IMR-90 (cell line): ENCODE measurements at regions not wholly inside any gene's neighbourhood (a gene's known extent, or its start where the extent isn't known, plus 50 kb on each side); places are given as distances from the start of the nearest gene placed in this dataset.

Experiments
- ATAC-seq: fragments of 200-7000 bp; cut with Tn5 transposase; 2 replicates; pipeline ENCODE4 v1.9.1; 2020; ENCODE audit warnings: low read depth, mild to moderate bottlenecking, moderate library complexity
- BruUV-seq: library from RNA; stranded (reverse); fragments of 400-500 nt; replicated peaks from 2 replicates; lab custom pipeline; 2021; lab: Mats Ljungman, UMichigan
- CTCF ChIA-PET: fragments of 300-600 bp; formaldehyde crosslinking; extraction: SDS; loops from one replicate; lab custom pipeline; 2021; ENCODE audit warnings: antibody characterized with exemption; lab: Yijun Ruan, JAX
- POLR2A ChIA-PET: fragments of 300-600 bp; sonication (Branson Sonifier 250); formaldehyde crosslinking; loops from one replicate; lab custom pipeline; 2022; ENCODE audit warnings: antibody characterized with exemption; ENCODE audit not compliant: unreplicated experiment; lab: Charles Lee
- DNase-seq: peaks from one replicate; pipeline ENCODE4 v3.0.0; 2013
- H2AFZ ChIP-seq: replicated peaks from 2 replicates; pipeline ENCODE3; 2013; ENCODE audit warnings: low read length, mild to moderate bottlenecking; ENCODE audit not compliant: poor library complexity
- H2AK5ac ChIP-seq: 2 replicates; pipeline ENCODE4 v1.6.1; 2013; ENCODE audit warnings: low read depth, low read length, inconsistent platforms
- H2AK9ac ChIP-seq: replicated peaks from 2 replicates; pipeline ENCODE3; 2013; ENCODE audit warnings: mild to moderate bottlenecking, low read depth, low read length, moderate library complexity; ENCODE audit not compliant: poor library complexity
- H2BK120ac ChIP-seq: 2 replicates; pipeline ENCODE4 v1.6.1; 2013; ENCODE audit warnings: low read depth, low read length, inconsistent platforms
- H2BK15ac ChIP-seq: 3 replicates; pipeline ENCODE4 v1.6.1; 2013; ENCODE audit warnings: low read depth, low read length, inconsistent platforms
- H2BK20ac ChIP-seq: 2 replicates; pipeline ENCODE4 v1.6.1; 2013; ENCODE audit warnings: low read depth, mild to moderate bottlenecking, inconsistent platforms, low read length, moderate library complexity
- H2BK5ac ChIP-seq: 2 replicates; pipeline ENCODE4 v1.6.1; 2013; ENCODE audit warnings: mild to moderate bottlenecking, low read depth, low read length, inconsistent platforms; ENCODE audit not compliant: poor library complexity, severe bottlenecking
- H3K14ac ChIP-seq: replicated peaks from 2 replicates; pipeline ENCODE4 v1.6.1; 2013; ENCODE audit warnings: low read depth, low read length, inconsistent platforms
- H3K18ac ChIP-seq: 2 replicates; pipeline ENCODE4 v1.6.1; 2013; ENCODE audit warnings: low read depth, low read length, control low read depth
- H3K23ac ChIP-seq: 2 replicates; pipeline ENCODE4 v1.6.1; 2013; ENCODE audit warnings: low read depth, low read length, inconsistent platforms
- H3K27ac ChIP-seq: 2 replicates; pipeline ENCODE4 v1.5.1; 2013; ENCODE audit warnings: mild to moderate bottlenecking, control low read depth, low read length; ENCODE audit not compliant: insufficient read depth
- H3K27me3 ChIP-seq: 2 replicates; pipeline ENCODE4 v1.6.1; 2013; ENCODE audit warnings: low read length; ENCODE audit not compliant: control insufficient read depth, insufficient read depth
- H3K36me3 ChIP-seq: 2 replicates; pipeline ENCODE4 v1.6.1; 2013; ENCODE audit warnings: low read length, mixed read lengths; ENCODE audit not compliant: control insufficient read depth, insufficient read depth
- H3K4ac ChIP-seq: 2 replicates; pipeline ENCODE4 v1.6.1; 2013; ENCODE audit warnings: low read depth, low read length, inconsistent platforms
- H3K4me1 ChIP-seq: 2 replicates; pipeline ENCODE4 v1.6.1; 2013; ENCODE audit warnings: low read length, mixed read lengths; ENCODE audit not compliant: control insufficient read depth, insufficient read depth
- H3K4me2 ChIP-seq: 2 replicates; pipeline ENCODE4 v1.6.1; 2013; ENCODE audit warnings: low read depth, mild to moderate bottlenecking, control low read depth, low read length, moderate library complexity
- H3K4me3 ChIP-seq: 2 replicates; pipeline ENCODE4 v1.5.1; 2013; ENCODE audit warnings: low read depth, mild to moderate bottlenecking, control low read depth, low read length, moderate library complexity; ENCODE audit not compliant: insufficient read depth
- H3K56ac ChIP-seq: 2 replicates; pipeline ENCODE4 v1.6.1; 2013; ENCODE audit warnings: low read length, inconsistent platforms; ENCODE audit not compliant: insufficient read depth; ENCODE audit errors: extremely low read depth
- H3K79me1 ChIP-seq, 2 experiments: 2 replicates each; pipeline ENCODE4 v1.6.1; 2013; ENCODE audit warnings: low read length in 2 of 2, inconsistent platforms in 1 of 2, low read depth in 1 of 2
- H3K9ac ChIP-seq: 2 replicates; pipeline ENCODE4 v1.6.1; 2013; ENCODE audit warnings: low read depth, low read length, control low read depth
- H3K9me1 ChIP-seq: 2 replicates; pipeline ENCODE4 v1.6.1; 2013; ENCODE audit warnings: low read length, inconsistent platforms; ENCODE audit not compliant: insufficient read depth
- H3K9me3 ChIP-seq: 2 replicates; pipeline ENCODE4 v1.6.1; 2013; ENCODE audit warnings: low read length; ENCODE audit not compliant: control insufficient read depth, insufficient read depth
- H4K20me1 ChIP-seq: 2 replicates; pipeline ENCODE4 v1.6.1; 2013; ENCODE audit warnings: low read length, inconsistent platforms; ENCODE audit not compliant: insufficient read depth
- H4K5ac ChIP-seq: 2 replicates; pipeline ENCODE4 v1.6.1; 2013; ENCODE audit warnings: mild to moderate bottlenecking, low read depth, low read length, control low read depth
- H4K8ac ChIP-seq, 2 experiments: 2 replicates each; pipeline ENCODE4 v1.6.1; 2013; ENCODE audit warnings: low read depth in 2 of 2, low read length in 2 of 2, control low read depth in 1 of 2, inconsistent platforms in 1 of 2
- H4K91ac ChIP-seq: 2 replicates; pipeline ENCODE4 v1.6.1; 2013; ENCODE audit warnings: low read depth, low read length, inconsistent platforms; ENCODE audit not compliant: insufficient read depth
- CHD1 ChIP-seq: IDR thresholded peaks from 2 replicates; pipeline ENCODE4 v1.6.1; 2012; ENCODE audit warnings: low read depth, low read length, improper control_type of control experiment
- CTCF ChIP-seq: conservative IDR thresholded peaks from 2 replicates; pipeline ENCODE4 v1.5.1; 2012; ENCODE audit warnings: mild to moderate bottlenecking, low read depth, low read length, improper control_type of control experiment
- ELK1 ChIP-seq: fragments of 150-350 bp; IDR thresholded peaks from 2 replicates; pipeline ENCODE4 v1.6.1; 2016; ENCODE audit warnings: low read depth, mild to moderate bottlenecking, low read length, moderate library complexity, borderline replicate concordance
- FOS ChIP-seq: fragments of 150-350 bp; IDR thresholded peaks from 2 replicates; pipeline ENCODE4 v1.6.1; 2016; ENCODE audit warnings: low read depth, low read length
- MXI1 ChIP-seq: IDR thresholded peaks from 2 replicates; pipeline ENCODE4 v1.6.1; 2012; ENCODE audit warnings: low read depth, mild to moderate bottlenecking, low read length, moderate library complexity, borderline replicate concordance
- POLR2A ChIP-seq: IDR thresholded peaks from 2 replicates; pipeline ENCODE4 v1.6.1; 2012; ENCODE audit warnings: mild to moderate bottlenecking, low read depth, low read length
- RCOR1 ChIP-seq: IDR thresholded peaks from 2 replicates; pipeline ENCODE4 v1.6.1; 2012; ENCODE audit warnings: mild to moderate bottlenecking, low read length, improper control_type of control experiment; ENCODE audit not compliant: insufficient replicate concordance
- RFX5 ChIP-seq: IDR thresholded peaks from 2 replicates; pipeline ENCODE4 v1.8.0; 2012; ENCODE audit warnings: low read depth, mild to moderate bottlenecking, low read length, moderate library complexity
- USF2 ChIP-seq: fragments of 150-350 bp; IDR thresholded peaks from 2 replicates; pipeline ENCODE4 v1.6.1; 2017; ENCODE audit warnings: mild to moderate bottlenecking, antibody characterized with exemption, low read length, low read depth
- WGBS, 2 experiments: methylation state at CpG; one replicate each; pipeline versions ENCODE4 v1.1.5 to v1.1.7; 2013; ENCODE audit warnings: missing lambda C conversion rate in 2 of 2; ENCODE audit not compliant: insufficient read length in 1 of 2; ENCODE audit errors: extremely low coverage in 2 of 2; 5-methylcytosine and 5-hydroxymethylcytosine counted together
- dilution Hi-C: fragments of 300-500 bp; cut with HindIII; formaldehyde crosslinking; loops from one replicate; pipeline ENCODE4 v1.14.3; 2018; ENCODE audit warnings: low sequenced_read_pairs; ENCODE audit not compliant: unreplicated experiment
- in situ Hi-C: fragments of 300-500 bp; cut with MboI; formaldehyde crosslinking; loops from 3 replicates; pipeline ENCODE4 v1.14.3; 2019; ENCODE audit warnings: low sequenced_read_pairs, inconsistent platforms, mixed read lengths
- intact Hi-C: fragments of 100-400 bp; cut with micrococcal nuclease; formaldehyde crosslinking; loops from 2 replicates; pipeline ENCODE4 v1.10.0; 2022

GRCh38 chr3:116806351-116806750 is 96.8 kb downstream of the TUSC7 start:
- Histone ChIP-seq H3K9me1 (no peaks in the 10 kb centered on the region), H3K9ac (no peak overlapping the region), H3K79me1 (no peaks in the 10 kb centered on the region), H3K4ac (no peak overlapping the region), H3K4me2 (no peak overlapping the region), H3K56ac (no peak overlapping the region), H3K4me3 (no peak overlapping the region), H3K36me3 (no peaks in the 10 kb centered on the region), H2BK20ac (no peak overlapping the region), H3K4me1 (no peaks in the 10 kb centered on the region), H2AFZ (no peak overlapping the region), H2BK5ac (no peak overlapping the region), H2AK9ac (no peak overlapping the region), H4K91ac (no peak overlapping the region), H3K27me3 (no peaks in the 10 kb centered on the region), H3K18ac (no peak overlapping the region), H2BK120ac (no peak overlapping the region), H3K9me3 (0 out of 2 replicates have a peak, but pooled peaks cover 2% of the 10 kb centered on the region), H2AK5ac (no peak overlapping the region), H3K23ac (no peak overlapping the region), H3K14ac (no peak overlapping the region), H3K27ac (no peak overlapping the region), H4K8ac (no peak overlapping the region), H4K5ac (no peak overlapping the region), H4K20me1 (no peaks in the 10 kb centered on the region), H2BK15ac (no peak overlapping the region)
- CTCF ChIA-PET = no interaction called here
- in situ Hi-C loops = no loop called here
- no TSS peak for BruUV-seq
- TF ChIP-seq CTCF (no peak), POLR2A (no peak), USF2 (no peak), RCOR1 (no peak), ELK1 (no peak), MXI1 (no peak), RFX5 (no peak), CHD1 (no peak), FOS (no peak)
- intact Hi-C loops = no loop called here
- ATAC-seq = no peak
- dilution Hi-C loops = no loop called here
- WGBS, 2 experiments = no CpG with 5 or more reads among the region's 1 CpG
- POLR2A ChIA-PET = no interaction called here
- no peak for DNase-seq
